IMR-90 (cell line): ENCODE measurements at regions not wholly inside any gene's neighbourhood (a gene's known extent, or its start where the extent isn't known, plus 50 kb on each side); places are given as distances from the start of the nearest gene placed in this dataset.

Experiments used
- ATAC-seq: fragments of 200-7000 bp; cut with Tn5 transposase; 2 replicates; pipeline ENCODE4 v1.9.1; 2020; ENCODE audit warnings: low read depth, mild to moderate bottlenecking, moderate library complexity
- BruUV-seq: library from RNA; stranded (reverse); fragments of 400-500 nt; replicated peaks from 2 replicates; lab custom pipeline; 2021; lab: Mats Ljungman, UMichigan
- CTCF ChIA-PET: fragments of 300-600 bp; formaldehyde crosslinking; extraction: SDS; loops from one replicate; lab custom pipeline; 2021; ENCODE audit warnings: antibody characterized with exemption; lab: Yijun Ruan, JAX
- POLR2A ChIA-PET: fragments of 300-600 bp; sonication (Branson Sonifier 250); formaldehyde crosslinking; loops from one replicate; lab custom pipeline; 2022; ENCODE audit warnings: antibody characterized with exemption; ENCODE audit not compliant: unreplicated experiment; lab: Charles Lee
- DNase-seq: peaks from one replicate; pipeline ENCODE4 v3.0.0; 2013
- H2AFZ ChIP-seq: replicated peaks from 2 replicates; pipeline ENCODE3; 2013; ENCODE audit warnings: low read length, mild to moderate bottlenecking; ENCODE audit not compliant: poor library complexity
- H2AK5ac ChIP-seq: 2 replicates; pipeline ENCODE4 v1.6.1; 2013; ENCODE audit warnings: low read depth, low read length, inconsistent platforms
- H2AK9ac ChIP-seq: replicated peaks from 2 replicates; pipeline ENCODE3; 2013; ENCODE audit warnings: mild to moderate bottlenecking, low read depth, low read length, moderate library complexity; ENCODE audit not compliant: poor library complexity
- H2BK120ac ChIP-seq: 2 replicates; pipeline ENCODE4 v1.6.1; 2013; ENCODE audit warnings: low read depth, low read length, inconsistent platforms
- H2BK15ac ChIP-seq: 3 replicates; pipeline ENCODE4 v1.6.1; 2013; ENCODE audit warnings: low read depth, low read length, inconsistent platforms
- H2BK20ac ChIP-seq: 2 replicates; pipeline ENCODE4 v1.6.1; 2013; ENCODE audit warnings: low read depth, mild to moderate bottlenecking, inconsistent platforms, low read length, moderate library complexity
- H2BK5ac ChIP-seq: 2 replicates; pipeline ENCODE4 v1.6.1; 2013; ENCODE audit warnings: mild to moderate bottlenecking, low read depth, low read length, inconsistent platforms; ENCODE audit not compliant: poor library complexity, severe bottlenecking
- H3K14ac ChIP-seq: replicated peaks from 2 replicates; pipeline ENCODE4 v1.6.1; 2013; ENCODE audit warnings: low read depth, low read length, inconsistent platforms
- H3K18ac ChIP-seq: 2 replicates; pipeline ENCODE4 v1.6.1; 2013; ENCODE audit warnings: low read depth, low read length, control low read depth
- H3K23ac ChIP-seq: 2 replicates; pipeline ENCODE4 v1.6.1; 2013; ENCODE audit warnings: low read depth, low read length, inconsistent platforms
- H3K27ac ChIP-seq: 2 replicates; pipeline ENCODE4 v1.5.1; 2013; ENCODE audit warnings: mild to moderate bottlenecking, control low read depth, low read length; ENCODE audit not compliant: insufficient read depth
- H3K27me3 ChIP-seq: 2 replicates; pipeline ENCODE4 v1.6.1; 2013; ENCODE audit warnings: low read length; ENCODE audit not compliant: control insufficient read depth, insufficient read depth
- H3K36me3 ChIP-seq: 2 replicates; pipeline ENCODE4 v1.6.1; 2013; ENCODE audit warnings: low read length, mixed read lengths; ENCODE audit not compliant: control insufficient read depth, insufficient read depth
- H3K4ac ChIP-seq: 2 replicates; pipeline ENCODE4 v1.6.1; 2013; ENCODE audit warnings: low read depth, low read length, inconsistent platforms
- H3K4me1 ChIP-seq: 2 replicates; pipeline ENCODE4 v1.6.1; 2013; ENCODE audit warnings: low read length, mixed read lengths; ENCODE audit not compliant: control insufficient read depth, insufficient read depth
- H3K4me2 ChIP-seq: 2 replicates; pipeline ENCODE4 v1.6.1; 2013; ENCODE audit warnings: low read depth, mild to moderate bottlenecking, control low read depth, low read length, moderate library complexity
- H3K4me3 ChIP-seq: 2 replicates; pipeline ENCODE4 v1.5.1; 2013; ENCODE audit warnings: low read depth, mild to moderate bottlenecking, control low read depth, low read length, moderate library complexity; ENCODE audit not compliant: insufficient read depth
- H3K56ac ChIP-seq: 2 replicates; pipeline ENCODE4 v1.6.1; 2013; ENCODE audit warnings: low read length, inconsistent platforms; ENCODE audit not compliant: insufficient read depth; ENCODE audit errors: extremely low read depth
- H3K79me1 ChIP-seq, 2 experiments: 2 replicates each; pipeline ENCODE4 v1.6.1; 2013; ENCODE audit warnings: low read length in 2 of 2, inconsistent platforms in 1 of 2, low read depth in 1 of 2
- H3K9ac ChIP-seq: 2 replicates; pipeline ENCODE4 v1.6.1; 2013; ENCODE audit warnings: low read depth, low read length, control low read depth
- H3K9me1 ChIP-seq: 2 replicates; pipeline ENCODE4 v1.6.1; 2013; ENCODE audit warnings: low read length, inconsistent platforms; ENCODE audit not compliant: insufficient read depth
- H3K9me3 ChIP-seq: 2 replicates; pipeline ENCODE4 v1.6.1; 2013; ENCODE audit warnings: low read length; ENCODE audit not compliant: control insufficient read depth, insufficient read depth
- H4K20me1 ChIP-seq: 2 replicates; pipeline ENCODE4 v1.6.1; 2013; ENCODE audit warnings: low read length, inconsistent platforms; ENCODE audit not compliant: insufficient read depth
- H4K5ac ChIP-seq: 2 replicates; pipeline ENCODE4 v1.6.1; 2013; ENCODE audit warnings: mild to moderate bottlenecking, low read depth, low read length, control low read depth
- H4K8ac ChIP-seq, 2 experiments: 2 replicates each; pipeline ENCODE4 v1.6.1; 2013; ENCODE audit warnings: low read depth in 2 of 2, low read length in 2 of 2, control low read depth in 1 of 2, inconsistent platforms in 1 of 2
- H4K91ac ChIP-seq: 2 replicates; pipeline ENCODE4 v1.6.1; 2013; ENCODE audit warnings: low read depth, low read length, inconsistent platforms; ENCODE audit not compliant: insufficient read depth
- BHLHE40 ChIP-seq: fragments of 150-350 bp; IDR thresholded peaks from 2 replicates; pipeline ENCODE4 v1.6.1; 2016; ENCODE audit warnings: mild to moderate bottlenecking, low read depth, low read length
- CEBPB ChIP-seq: IDR thresholded peaks from 2 replicates; pipeline ENCODE4 v1.6.1; 2012; ENCODE audit warnings: low read depth, low read length, improper control_type of control experiment
- CHD1 ChIP-seq: IDR thresholded peaks from 2 replicates; pipeline ENCODE4 v1.6.1; 2012; ENCODE audit warnings: low read depth, low read length, improper control_type of control experiment
- FOS ChIP-seq: fragments of 150-350 bp; IDR thresholded peaks from 2 replicates; pipeline ENCODE4 v1.6.1; 2016; ENCODE audit warnings: low read depth, low read length
- MAFK ChIP-seq: IDR thresholded peaks from 2 replicates; pipeline ENCODE4 v1.6.1; 2012; ENCODE audit warnings: low read depth, low read length, improper control_type of control experiment
- MAZ ChIP-seq: IDR thresholded peaks from 2 replicates; pipeline ENCODE4 v1.6.1; 2012; ENCODE audit warnings: low read depth, mild to moderate bottlenecking, low read length, improper control_type of control experiment, moderate library complexity, borderline replicate concordance
- MXI1 ChIP-seq: IDR thresholded peaks from 2 replicates; pipeline ENCODE4 v1.6.1; 2012; ENCODE audit warnings: low read depth, mild to moderate bottlenecking, low read length, moderate library complexity, borderline replicate concordance
- NFE2L2 ChIP-seq: fragments of 150-350 bp; IDR thresholded peaks from 2 replicates; pipeline ENCODE4 v1.6.1; 2016; ENCODE audit warnings: low read depth, mild to moderate bottlenecking, low read length
- POLR2A ChIP-seq: IDR thresholded peaks from 2 replicates; pipeline ENCODE4 v1.6.1; 2012; ENCODE audit warnings: mild to moderate bottlenecking, low read depth, low read length
- RAD21 ChIP-seq: IDR thresholded peaks from 2 replicates; pipeline ENCODE4 v1.6.1; 2012; ENCODE audit warnings: low read length, improper control_type of control experiment
- SMC3 ChIP-seq: fragments of 150-350 bp; IDR thresholded peaks from 2 replicates; pipeline ENCODE4 v1.6.1; 2016; ENCODE audit warnings: low read depth, mild to moderate bottlenecking, antibody characterized with exemption, low read length, moderate library complexity
- whole genome bisulfite sequencing, 2 experiments: methylation state at CpG; one replicate each; pipeline versions ENCODE4 v1.1.5 to v1.1.7; 2013; ENCODE audit warnings: missing lambda C conversion rate in 2 of 2; ENCODE audit not compliant: insufficient read length in 1 of 2; ENCODE audit errors: extremely low coverage in 2 of 2; 5-methylcytosine and 5-hydroxymethylcytosine counted together
- dilution Hi-C: fragments of 300-500 bp; cut with HindIII; formaldehyde crosslinking; loops from one replicate; pipeline ENCODE4 v1.14.3; 2018; ENCODE audit warnings: low sequenced_read_pairs; ENCODE audit not compliant: unreplicated experiment
- in situ Hi-C: fragments of 300-500 bp; cut with MboI; formaldehyde crosslinking; loops from 3 replicates; pipeline ENCODE4 v1.14.3; 2019; ENCODE audit warnings: low sequenced_read_pairs, inconsistent platforms, mixed read lengths
- intact Hi-C: fragments of 100-400 bp; cut with micrococcal nuclease; formaldehyde crosslinking; loops from 2 replicates; pipeline ENCODE4 v1.10.0; 2022
- TF ChIP-seq, protein P1 (sequence below): fragments of 150-350 bp; IDR thresholded peaks from 2 replicates; pipeline ENCODE4 v1.6.1; 2016; ENCODE audit warnings: low read depth, mild to moderate bottlenecking, low read length, moderate library complexity, borderline replicate concordance
- TF ChIP-seq, protein P2 (sequence below): conservative IDR thresholded peaks from 2 replicates; pipeline ENCODE4 v1.5.1; 2012; ENCODE audit warnings: mild to moderate bottlenecking, low read depth, low read length, improper control_type of control experiment

DNA sequence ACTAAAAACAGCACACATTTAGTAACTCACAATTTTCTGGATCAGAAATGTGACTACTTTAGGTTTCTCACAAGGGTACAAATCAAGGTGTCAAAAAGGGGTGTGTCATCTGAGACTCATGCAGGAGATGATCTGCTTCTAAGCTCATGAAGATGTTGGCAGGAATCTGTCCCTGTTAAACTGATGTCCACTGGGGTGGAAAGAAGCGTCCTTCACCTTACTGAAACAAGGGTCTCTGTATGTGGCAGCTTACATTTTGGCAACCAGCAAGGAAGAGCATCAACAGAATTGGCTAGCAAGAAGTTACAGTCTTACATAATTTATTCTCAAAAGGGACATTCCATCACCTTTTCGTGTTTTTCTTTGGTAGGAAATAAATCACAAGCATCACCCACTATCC is 1223.8 kb downstream of the AMY1C start:
- Histone ChIP-seq H3K23ac (no peak overlapping the region), H3K4ac (no peak overlapping the region), H4K8ac (no peak overlapping the region), H2AFZ (no peak overlapping the region), H4K5ac (no peak overlapping the region), H3K27ac (no peak overlapping the region), H3K9ac (no peak overlapping the region), H3K4me1 (no peaks in the 10 kb centered on the region), H3K14ac (no peak overlapping the region), H4K91ac (no peak overlapping the region), H3K9me3 (no peaks in the 10 kb centered on the region), H3K56ac (no peak overlapping the region), H4K20me1 (no peaks in the 10 kb centered on the region), H3K9me1 (no peaks in the 10 kb centered on the region), H2BK15ac (no peak overlapping the region), H2BK5ac (no peak overlapping the region), H3K27me3 (no peaks in the 10 kb centered on the region), H3K18ac (no peak overlapping the region), H3K36me3 (no peaks in the 10 kb centered on the region), H2BK20ac (no peak overlapping the region), H2BK120ac (no peak overlapping the region), H3K4me2 (no peak overlapping the region), H3K79me1 (no peaks in the 10 kb centered on the region), H2AK9ac (no peak overlapping the region), H2AK5ac (no peak overlapping the region), H3K4me3 (no peak overlapping the region)
- dilution Hi-C loops (no loop called here), intact Hi-C loops (no loop called here), in situ Hi-C loops (no loop called here)
- no TSS peak for BruUV-seq
- CTCF ChIA-PET = no interaction called here
- POLR2A ChIA-PET = no interaction called here
- no peak for ATAC-seq
- no CpG with 5 or more reads among the region's 2 CpGs for WGBS, 2 experiments
- TF ChIP-seq SMC3 (no peak), BHLHE40 (no peak), CHD1 (no peak), POLR2A (no peak), MXI1 (no peak), FOS (no peak), MAZ (no peak), MAFK (no peak), NFE2L2 (no peak), RAD21 (no peak), CEBPB (no peak)
- TF ChIP-seq, protein P1, sequence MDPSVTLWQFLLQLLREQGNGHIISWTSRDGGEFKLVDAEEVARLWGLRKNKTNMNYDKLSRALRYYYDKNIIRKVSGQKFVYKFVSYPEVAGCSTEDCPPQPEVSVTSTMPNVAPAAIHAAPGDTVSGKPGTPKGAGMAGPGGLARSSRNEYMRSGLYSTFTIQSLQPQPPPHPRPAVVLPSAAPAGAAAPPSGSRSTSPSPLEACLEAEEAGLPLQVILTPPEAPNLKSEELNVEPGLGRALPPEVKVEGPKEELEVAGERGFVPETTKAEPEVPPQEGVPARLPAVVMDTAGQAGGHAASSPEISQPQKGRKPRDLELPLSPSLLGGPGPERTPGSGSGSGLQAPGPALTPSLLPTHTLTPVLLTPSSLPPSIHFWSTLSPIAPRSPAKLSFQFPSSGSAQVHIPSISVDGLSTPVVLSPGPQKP = no peak
- TF ChIP-seq, protein P2, sequence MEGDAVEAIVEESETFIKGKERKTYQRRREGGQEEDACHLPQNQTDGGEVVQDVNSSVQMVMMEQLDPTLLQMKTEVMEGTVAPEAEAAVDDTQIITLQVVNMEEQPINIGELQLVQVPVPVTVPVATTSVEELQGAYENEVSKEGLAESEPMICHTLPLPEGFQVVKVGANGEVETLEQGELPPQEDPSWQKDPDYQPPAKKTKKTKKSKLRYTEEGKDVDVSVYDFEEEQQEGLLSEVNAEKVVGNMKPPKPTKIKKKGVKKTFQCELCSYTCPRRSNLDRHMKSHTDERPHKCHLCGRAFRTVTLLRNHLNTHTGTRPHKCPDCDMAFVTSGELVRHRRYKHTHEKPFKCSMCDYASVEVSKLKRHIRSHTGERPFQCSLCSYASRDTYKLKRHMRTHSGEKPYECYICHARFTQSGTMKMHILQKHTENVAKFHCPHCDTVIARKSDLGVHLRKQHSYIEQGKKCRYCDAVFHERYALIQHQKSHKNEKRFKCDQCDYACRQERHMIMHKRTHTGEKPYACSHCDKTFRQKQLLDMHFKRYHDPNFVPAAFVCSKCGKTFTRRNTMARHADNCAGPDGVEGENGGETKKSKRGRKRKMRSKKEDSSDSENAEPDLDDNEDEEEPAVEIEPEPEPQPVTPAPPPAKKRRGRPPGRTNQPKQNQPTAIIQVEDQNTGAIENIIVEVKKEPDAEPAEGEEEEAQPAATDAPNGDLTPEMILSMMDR = no peak
- no peak for DNase-seq
